IMR-90 (cell line): ENCODE measurements at regions not wholly inside any gene's neighbourhood (a gene's known extent, or its start where the extent isn't known, plus 50 kb on each side); places are given as distances from the start of the nearest gene placed in this dataset.
A peak's percentile ranks its signal among the peaks of the same experiment; 100 is the strongest.

Experiments
- ATAC-seq: fragments of 200-7000 bp; cut with Tn5 transposase; 2 replicates; pipeline ENCODE4 v1.9.1; 2020; ENCODE audit warnings: low read depth, mild to moderate bottlenecking, moderate library complexity
- BruUV-seq: library from RNA; stranded (reverse); fragments of 400-500 nt; replicated peaks from 2 replicates; lab custom pipeline; 2021; lab: Mats Ljungman, UMichigan
- CTCF ChIA-PET: fragments of 300-600 bp; formaldehyde crosslinking; extraction: SDS; loops from one replicate; lab custom pipeline; 2021; ENCODE audit warnings: antibody characterized with exemption; lab: Yijun Ruan, JAX
- POLR2A ChIA-PET: fragments of 300-600 bp; sonication (Branson Sonifier 250); formaldehyde crosslinking; loops from one replicate; lab custom pipeline; 2022; ENCODE audit warnings: antibody characterized with exemption; ENCODE audit not compliant: unreplicated experiment; lab: Charles Lee
- DNase-seq: peaks from one replicate; pipeline ENCODE4 v3.0.0; 2013
- H2AFZ ChIP-seq: replicated peaks from 2 replicates; pipeline ENCODE3; 2013; ENCODE audit warnings: low read length, mild to moderate bottlenecking; ENCODE audit not compliant: poor library complexity
- H2AK5ac ChIP-seq: 2 replicates; pipeline ENCODE4 v1.6.1; 2013; ENCODE audit warnings: low read depth, low read length, inconsistent platforms
- H2AK9ac ChIP-seq: replicated peaks from 2 replicates; pipeline ENCODE3; 2013; ENCODE audit warnings: mild to moderate bottlenecking, low read depth, low read length, moderate library complexity; ENCODE audit not compliant: poor library complexity
- H2BK120ac ChIP-seq: 2 replicates; pipeline ENCODE4 v1.6.1; 2013; ENCODE audit warnings: low read depth, low read length, inconsistent platforms
- H2BK15ac ChIP-seq: 3 replicates; pipeline ENCODE4 v1.6.1; 2013; ENCODE audit warnings: low read depth, low read length, inconsistent platforms
- H2BK20ac ChIP-seq: 2 replicates; pipeline ENCODE4 v1.6.1; 2013; ENCODE audit warnings: low read depth, mild to moderate bottlenecking, inconsistent platforms, low read length, moderate library complexity
- H2BK5ac ChIP-seq: 2 replicates; pipeline ENCODE4 v1.6.1; 2013; ENCODE audit warnings: mild to moderate bottlenecking, low read depth, low read length, inconsistent platforms; ENCODE audit not compliant: poor library complexity, severe bottlenecking
- H3K14ac ChIP-seq: replicated peaks from 2 replicates; pipeline ENCODE4 v1.6.1; 2013; ENCODE audit warnings: low read depth, low read length, inconsistent platforms
- H3K18ac ChIP-seq: 2 replicates; pipeline ENCODE4 v1.6.1; 2013; ENCODE audit warnings: low read depth, low read length, control low read depth
- H3K23ac ChIP-seq: 2 replicates; pipeline ENCODE4 v1.6.1; 2013; ENCODE audit warnings: low read depth, low read length, inconsistent platforms
- H3K27ac ChIP-seq: 2 replicates; pipeline ENCODE4 v1.5.1; 2013; ENCODE audit warnings: mild to moderate bottlenecking, control low read depth, low read length; ENCODE audit not compliant: insufficient read depth
- H3K27me3 ChIP-seq: 2 replicates; pipeline ENCODE4 v1.6.1; 2013; ENCODE audit warnings: low read length; ENCODE audit not compliant: control insufficient read depth, insufficient read depth
- H3K36me3 ChIP-seq: 2 replicates; pipeline ENCODE4 v1.6.1; 2013; ENCODE audit warnings: low read length, mixed read lengths; ENCODE audit not compliant: control insufficient read depth, insufficient read depth
- H3K4ac ChIP-seq: 2 replicates; pipeline ENCODE4 v1.6.1; 2013; ENCODE audit warnings: low read depth, low read length, inconsistent platforms
- H3K4me1 ChIP-seq: 2 replicates; pipeline ENCODE4 v1.6.1; 2013; ENCODE audit warnings: low read length, mixed read lengths; ENCODE audit not compliant: control insufficient read depth, insufficient read depth
- H3K4me2 ChIP-seq: 2 replicates; pipeline ENCODE4 v1.6.1; 2013; ENCODE audit warnings: low read depth, mild to moderate bottlenecking, control low read depth, low read length, moderate library complexity
- H3K4me3 ChIP-seq: 2 replicates; pipeline ENCODE4 v1.5.1; 2013; ENCODE audit warnings: low read depth, mild to moderate bottlenecking, control low read depth, low read length, moderate library complexity; ENCODE audit not compliant: insufficient read depth
- H3K56ac ChIP-seq: 2 replicates; pipeline ENCODE4 v1.6.1; 2013; ENCODE audit warnings: low read length, inconsistent platforms; ENCODE audit not compliant: insufficient read depth; ENCODE audit errors: extremely low read depth
- H3K79me1 ChIP-seq, 2 experiments: 2 replicates each; pipeline ENCODE4 v1.6.1; 2013; ENCODE audit warnings: low read length in 2 of 2, inconsistent platforms in 1 of 2, low read depth in 1 of 2
- H3K9ac ChIP-seq: 2 replicates; pipeline ENCODE4 v1.6.1; 2013; ENCODE audit warnings: low read depth, low read length, control low read depth
- H3K9me1 ChIP-seq: 2 replicates; pipeline ENCODE4 v1.6.1; 2013; ENCODE audit warnings: low read length, inconsistent platforms; ENCODE audit not compliant: insufficient read depth
- H3K9me3 ChIP-seq: 2 replicates; pipeline ENCODE4 v1.6.1; 2013; ENCODE audit warnings: low read length; ENCODE audit not compliant: control insufficient read depth, insufficient read depth
- H4K20me1 ChIP-seq: 2 replicates; pipeline ENCODE4 v1.6.1; 2013; ENCODE audit warnings: low read length, inconsistent platforms; ENCODE audit not compliant: insufficient read depth
- H4K5ac ChIP-seq: 2 replicates; pipeline ENCODE4 v1.6.1; 2013; ENCODE audit warnings: mild to moderate bottlenecking, low read depth, low read length, control low read depth
- H4K8ac ChIP-seq, 2 experiments: 2 replicates each; pipeline ENCODE4 v1.6.1; 2013; ENCODE audit warnings: low read depth in 2 of 2, low read length in 2 of 2, control low read depth in 1 of 2, inconsistent platforms in 1 of 2
- H4K91ac ChIP-seq: 2 replicates; pipeline ENCODE4 v1.6.1; 2013; ENCODE audit warnings: low read depth, low read length, inconsistent platforms; ENCODE audit not compliant: insufficient read depth
- CHD1 ChIP-seq: IDR thresholded peaks from 2 replicates; pipeline ENCODE4 v1.6.1; 2012; ENCODE audit warnings: low read depth, low read length, improper control_type of control experiment
- RAD21 ChIP-seq: IDR thresholded peaks from 2 replicates; pipeline ENCODE4 v1.6.1; 2012; ENCODE audit warnings: low read length, improper control_type of control experiment
- SMC3 ChIP-seq: fragments of 150-350 bp; IDR thresholded peaks from 2 replicates; pipeline ENCODE4 v1.6.1; 2016; ENCODE audit warnings: low read depth, mild to moderate bottlenecking, antibody characterized with exemption, low read length, moderate library complexity
- WGBS, 2 experiments: methylation state at CpG; one replicate each; pipeline versions ENCODE4 v1.1.5 to v1.1.7; 2013; ENCODE audit warnings: missing lambda C conversion rate in 2 of 2; ENCODE audit not compliant: insufficient read length in 1 of 2; ENCODE audit errors: extremely low coverage in 2 of 2; 5-methylcytosine and 5-hydroxymethylcytosine counted together
- dilution Hi-C: fragments of 300-500 bp; cut with HindIII; formaldehyde crosslinking; loops from one replicate; pipeline ENCODE4 v1.14.3; 2018; ENCODE audit warnings: low sequenced_read_pairs; ENCODE audit not compliant: unreplicated experiment
- in situ Hi-C: fragments of 300-500 bp; cut with MboI; formaldehyde crosslinking; loops from 3 replicates; pipeline ENCODE4 v1.14.3; 2019; ENCODE audit warnings: low sequenced_read_pairs, inconsistent platforms, mixed read lengths
- intact Hi-C: fragments of 100-400 bp; cut with micrococcal nuclease; formaldehyde crosslinking; loops from 2 replicates; pipeline ENCODE4 v1.10.0; 2022

DNA sequence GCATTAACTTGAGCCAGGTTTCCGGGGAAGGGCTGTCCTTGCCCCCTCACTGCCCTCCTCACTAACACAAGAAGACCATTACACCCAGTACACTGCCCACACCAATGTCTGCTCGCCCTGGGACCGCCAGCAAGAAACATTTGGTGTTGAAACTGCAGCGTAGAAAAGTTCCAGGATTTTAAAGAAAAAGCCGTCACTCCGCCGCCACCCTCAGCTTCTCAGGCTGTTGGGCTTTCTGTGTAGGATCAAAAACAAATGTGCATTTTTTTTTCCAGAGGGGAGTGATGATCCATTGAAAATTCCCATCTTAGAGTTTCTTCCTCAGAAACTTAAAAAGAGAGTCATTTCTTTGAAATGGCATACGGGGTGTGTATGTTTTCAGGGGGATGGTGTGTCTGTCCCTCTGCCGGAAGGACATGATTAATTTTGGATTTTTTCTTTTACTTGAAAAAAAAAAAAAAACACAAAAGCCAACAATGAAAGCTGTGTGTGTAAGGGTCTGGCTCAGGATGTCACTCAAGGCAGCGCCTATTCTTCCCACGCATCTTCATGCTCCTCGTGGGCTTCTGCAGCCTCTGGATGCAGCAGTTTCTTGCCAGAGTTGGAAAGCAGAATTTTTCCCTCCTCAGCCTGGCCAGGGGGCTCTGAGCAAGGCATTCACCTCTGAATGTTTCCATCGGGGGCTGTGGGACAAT is 184.9 kb downstream of the GLI2 start:
- H3K14ac ChIP-seq, result peak overlapping the region; percentile 88
- peaks cover 9% of the 10 kb centered on the region; the same call in 1 of the 2 replicates for H4K20me1 ChIP-seq
- ChIA-PET CTCF (no interaction called here), POLR2A (no interaction called here)
- peaks cover 77 to 99% of the 10 kb centered on the region in 2 experiments for H3K79me1 ChIP-seq
- H3K18ac ChIP-seq, result peak overlapping the region; percentile 38
- H3K9me1 ChIP-seq, result peaks cover 73% of the 10 kb centered on the region
- H3K23ac ChIP-seq, result peak overlapping the region; percentile 90
- peaks cover 12% of the 10 kb centered on the region for H3K36me3 ChIP-seq
- peak overlapping the region; percentile 80; the same call in 1 of the 2 replicates for H2BK20ac ChIP-seq
- H2BK120ac ChIP-seq, result peak overlapping the region; percentile 87
- peak overlapping the region; percentile 88 for H3K27ac ChIP-seq
- peak overlapping the region; percentile 67 for H3K56ac ChIP-seq
- H3K4me2 ChIP-seq, result peak overlapping the region; percentile 30; the same call in 1 of the 2 replicates
- no TSS peak for BruUV-seq
- peak overlapping the region; percentile 67 for H2AFZ ChIP-seq
- intact Hi-C loops (no loop called here), in situ Hi-C loops (no loop called here), dilution Hi-C loops (no loop called here)
- peak overlapping the region in 1 of 2 experiments; percentile 66; a peak in 3 of 4 replicates for H4K8ac ChIP-seq
- H2BK5ac ChIP-seq, result peak overlapping the region; percentile 76
- peak overlapping the region; percentile 72; the same call in 1 of the 3 replicates for H2BK15ac ChIP-seq
- TF ChIP-seq RAD21 (no peak), CHD1 (no peak), SMC3 (no peak)
- peak overlapping the region; percentile 83 for H2AK9ac ChIP-seq
- peak overlapping the region; percentile 17 for H3K9ac ChIP-seq
- peaks cover 35% of the 10 kb centered on the region for H3K4me1 ChIP-seq
- no peaks in the 10 kb centered on the region for H3K9me3 ChIP-seq
- no peak overlapping the region for H3K4me3 ChIP-seq
- peak overlapping the region; percentile 94 for H3K4ac ChIP-seq
- H4K5ac ChIP-seq, result peak overlapping the region; percentile 62
- WGBS, 2 experiments, result 73% methylated on average over 3 of the region's 13 CpGs; no CpG with 5 or more reads in 1 of the 2 experiments
- no peak for DNase-seq
- peak; percentile 27 for ATAC-seq
- H4K91ac ChIP-seq, result peak overlapping the region; percentile 96
- H2AK5ac ChIP-seq, result peak overlapping the region; percentile 99
- H3K27me3 ChIP-seq, result no peaks in the 10 kb centered on the region
